GM19395 (cell line): ENCODE measurements at regions not wholly inside any gene's neighbourhood (a gene's known extent, or its start where the extent isn't known, plus 50 kb on each side); places are given as distances from the start of the nearest gene placed in this dataset.

Source experiments
- ATAC-seq: cut with Tn5 transposase; IDR thresholded peaks from one replicate; pipeline ENCODE4 v1.9.1; 2021; ENCODE audit warnings: mild to moderate bottlenecking, moderate library complexity; ENCODE audit not compliant: unreplicated experiment

GRCh38 chr11:129324533-129325175, 51.0 kb upstream of the BARX2 start:
- no peak for ATAC-seq

- no peak for ATAC-seq
These were observed 51.6 kb upstream of the BARX2 start for GRCh38 chr11:129323896-129324502.

GRCh38 chr11:129322941-129323340, 52.7 kb upstream of the BARX2 start:
- no peak for ATAC-seq

- no peak for ATAC-seq
These were observed 54.6 kb upstream of the BARX2 start for GRCh38 chr11:129321076-129321475.

- ATAC-seq = no peak
These were observed 55.2 kb upstream of the BARX2 start for GRCh38 chr11:129320494-129320893.

GRCh38 chr11:129319751-129320150, 55.9 kb upstream of the BARX2 start:
- no peak for ATAC-seq

- ATAC-seq = no peak
These were observed 56.4 kb upstream of the BARX2 start for GRCh38 chr11:129319201-129319600.

GRCh38 chr11:129317571-129317970, 58.1 kb upstream of the BARX2 start:
- no peak for ATAC-seq

- ATAC-seq = no peak
These were observed 58.9 kb upstream of the BARX2 start for GRCh38 chr11:129316781-129317180.

- no peak for ATAC-seq
These were observed 59.7 kb upstream of the BARX2 start for GRCh38 chr11:129315781-129316579.

- ATAC-seq = no peak
These were observed 61.3 kb upstream of the BARX2 start for GRCh38 chr11:129314371-129314770.

- ATAC-seq = no peak
These were observed 61.9 kb upstream of the BARX2 start for GRCh38 chr11:129313541-129314297.

GRCh38 chr11:129312730-129313503, 62.7 kb upstream of the BARX2 start:
- no peak for ATAC-seq

GRCh38 chr11:129308241-129308865, 67.3 kb upstream of the BARX2 start:
- no peak for ATAC-seq

- no peak for ATAC-seq
These were observed 68.5 kb upstream of the BARX2 start for GRCh38 chr11:129307162-129307561.

GRCh38 chr11:129302386-129303101, 73.1 kb upstream of the BARX2 start:
- ATAC-seq = no peak

GRCh38 chr11:129300099-129300498, 75.5 kb upstream of the BARX2 start:
- ATAC-seq = no peak

- no peak for ATAC-seq
These were observed 76.7 kb upstream of the BARX2 start for GRCh38 chr11:129298988-129299387.

- ATAC-seq = no peak
These were observed 79.9 kb upstream of the BARX2 start for GRCh38 chr11:129295746-129296145.
